MV-4-11 (cell line): ENCODE measurements at regions not wholly inside any gene's neighbourhood (a gene's known extent, or its start where the extent isn't known, plus 50 kb on each side); places are given as distances from the start of the nearest gene placed in this dataset.
"Not testable (repeated sequence)": the region's sequence is repeated elsewhere in the genome, so short reads cannot be mapped to it uniquely, and the experiment has no call there.

ENCODE experiments used
- DNase-seq: peaks from one replicate; lab custom pipeline; 2025; lab: John Stamatoyannopoulos, UW

- DNase-seq = no peak
These were observed 79.8 kb downstream of the ZNF92 start for GRCh38 chr7:65453341-65454030.

GRCh38 chr7:65454469-65454868, 80.8 kb downstream of the ZNF92 start:
- no peak for DNase-seq

- not testable (repeated sequence) for DNase-seq
These were observed 81.4 kb downstream of the ZNF92 start for GRCh38 chr7:65455050-65455449.

- DNase-seq = no peak
These were observed 84.0 kb downstream of the ZNF92 start for GRCh38 chr7:65457705-65458104.

GRCh38 chr7:65459438-65459837, 85.8 kb downstream of the ZNF92 start:
- no peak for DNase-seq

GRCh38 chr7:65462148-65462716, 88.6 kb downstream of the ZNF92 start:
- DNase-seq = no peak

- no peak for DNase-seq
These were observed 89.5 kb downstream of the ZNF92 start for GRCh38 chr7:65463184-65463583.

- DNase-seq = not testable (repeated sequence)
These were observed 96.4 kb downstream of the ZNF92 start for GRCh38 chr7:65469919-65470558.

GRCh38 chr7:65471587-65471986, 97.9 kb downstream of the ZNF92 start:
- DNase-seq = no peak

GRCh38 chr7:65475040-65475726, 101.5 kb downstream of the ZNF92 start:
- DNase-seq = no peak

GRCh38 chr7:65475734-65476319, 102.2 kb downstream of the ZNF92 start:
- DNase-seq = no peak

- DNase-seq = no peak
These were observed 103.7 kb downstream of the ZNF92 start for GRCh38 chr7:65477326-65477725.

- DNase-seq = no peak
These were observed 115.7 kb downstream of the ZNF92 start for GRCh38 chr7:65489260-65489767.

- not testable (repeated sequence) for DNase-seq
These were observed 123.0 kb downstream of the ZNF92 start for GRCh38 chr7:65496697-65497096.

GRCh38 chr7:65503434-65504152, 129.9 kb downstream of the ZNF92 start:
- DNase-seq = peak; percentile 43

- not testable (repeated sequence) for DNase-seq
These were observed 131.1 kb downstream of the ZNF92 start for GRCh38 chr7:65504504-65505319.

- not testable (repeated sequence) for DNase-seq
These were observed 131.6 kb downstream of the ZNF92 start for GRCh38 chr7:65505320-65505633.

GRCh38 chr7:65508581-65509367, 135.1 kb downstream of the ZNF92 start:
- DNase-seq = not testable (repeated sequence)

GRCh38 chr7:65509368-65510186, 135.9 kb downstream of the ZNF92 start:
- DNase-seq = no peak
